Superior temporal gyrus (tissue), 1 donor: ENCODE measurements at regions not wholly inside any gene's neighbourhood (a gene's known extent, or its start where the extent isn't known, plus 50 kb on each side); places are given as distances from the start of the nearest gene placed in this dataset.

Source experiments
- DNase-seq: peaks from one replicate; pipeline ENCODE4 v3.0.0-alpha.2; 2016; ENCODE audit errors: extremely low spot score

- DNase-seq: no peak
Observed at GRCh38 chr11:30089921-30090320, 73.1 kb upstream of the KCNA4 start.

- no peak for DNase-seq
Observed at GRCh38 chr11:30091246-30091645, 74.4 kb upstream of the KCNA4 start.

- DNase-seq: no peak
Observed at GRCh38 chr11:30091737-30092136, 74.9 kb upstream of the KCNA4 start.

GRCh38 chr11:30092518-30092917 lies 75.7 kb upstream of the KCNA4 start:
- DNase-seq: no peak

GRCh38 chr11:30100495-30100894 lies 83.7 kb upstream of the KCNA4 start:
- no peak for DNase-seq

- no peak for DNase-seq
Observed at GRCh38 chr11:30106222-30107181, 89.7 kb upstream of the KCNA4 start.

GRCh38 chr11:30107899-30108298 lies 91.1 kb upstream of the KCNA4 start:
- DNase-seq: no peak

GRCh38 chr11:30109774-30110173 lies 92.9 kb upstream of the KCNA4 start:
- DNase-seq: no peak

- DNase-seq: no peak
Observed at GRCh38 chr11:30110691-30111090, 93.9 kb upstream of the KCNA4 start.

GRCh38 chr11:30111786-30112185 lies 95.0 kb upstream of the KCNA4 start:
- no peak for DNase-seq

GRCh38 chr11:30113326-30113898 lies 96.6 kb upstream of the KCNA4 start:
- no peak for DNase-seq

GRCh38 chr11:30116512-30116911 lies 99.7 kb upstream of the KCNA4 start:
- DNase-seq: no peak

- DNase-seq: no peak
Observed at GRCh38 chr11:30120045-30120589, 103.3 kb upstream of the KCNA4 start.

GRCh38 chr11:30125456-30125855 lies 105.4 kb upstream of the FSHB start:
- no peak for DNase-seq

- peak; percentile 63 for DNase-seq
Observed at GRCh38 chr11:30128269-30128932, 102.4 kb upstream of the FSHB start.

- no peak for DNase-seq
Observed at GRCh38 chr11:30131535-30131934, 99.3 kb upstream of the FSHB start.

GRCh38 chr11:30133281-30133680 lies 97.5 kb upstream of the FSHB start:
- DNase-seq: no peak

- DNase-seq: peak; percentile 84
Observed at GRCh38 chr11:30143098-30143705, 87.6 kb upstream of the FSHB start.

GRCh38 chr11:30147293-30147692 lies 83.5 kb upstream of the FSHB start:
- DNase-seq: no peak

- no peak for DNase-seq
Observed at GRCh38 chr11:30149998-30150397, 80.8 kb upstream of the FSHB start.

- DNase-seq: no peak
Observed at GRCh38 chr11:30150425-30150824, 80.4 kb upstream of the FSHB start.

GRCh38 chr11:30153008-30153407 lies 77.8 kb upstream of the FSHB start:
- no peak for DNase-seq
